Progenitor cell of endocrine pancreas (in vitro differentiated cells): ENCODE measurements at regions not wholly inside any gene's neighbourhood (a gene's known extent, or its start where the extent isn't known, plus 50 kb on each side); places are given as distances from the start of the nearest gene placed in this dataset.

Experiments used
- DNase-seq: peaks from one replicate; pipeline ENCODE4 v3.0.0; 2021; ENCODE audit warnings: low spot score; ENCODE audit not compliant: unreplicated experiment
- H3K27ac Mint-ChIP-seq: 2 replicates; pipeline ENCODE4 v1.8.0; 2021; ENCODE audit warnings: mild to moderate bottlenecking, moderate library complexity, mixed read lengths
- H3K27me3 Mint-ChIP-seq: 2 replicates; pipeline ENCODE4 v1.8.0; 2021; ENCODE audit warnings: mixed read lengths
- H3K36me3 Mint-ChIP-seq: 2 replicates; pipeline ENCODE4 v1.8.0; 2022; ENCODE audit warnings: mixed read lengths; ENCODE audit not compliant: insufficient read depth
- H3K4me1 Mint-ChIP-seq: 2 replicates; pipeline ENCODE4 v1.8.0; 2021; ENCODE audit warnings: low read depth, mixed read lengths
- H3K4me3 Mint-ChIP-seq: 2 replicates; pipeline ENCODE4 v1.8.0; 2021; ENCODE audit warnings: low read depth, mild to moderate bottlenecking, moderate library complexity, mixed read lengths
- H3K9me3 Mint-ChIP-seq: 2 replicates; pipeline ENCODE4 v1.8.0; 2021; ENCODE audit warnings: low read depth, mixed read lengths
- TF ChIP-seq, protein P1 (sequence below): fragments of 200-600 bp; sonication (generic); IDR thresholded peaks from one replicate; pipeline ENCODE4 v1.5.0; 2021; ENCODE audit warnings: antibody characterized with exemption, mild to moderate bottlenecking; ENCODE audit not compliant: unreplicated experiment

- Mint-ChIP-seq H3K27ac (peak overlapping the region; percentile 98), H3K4me3 (peak overlapping the region; percentile 35), H3K27me3 (no peaks in the 10 kb centered on the region), H3K4me1 (peaks cover 32% of the 10 kb centered on the region), H3K36me3 (peaks cover 3% of the 10 kb centered on the region), H3K9me3 (no peaks in the 10 kb centered on the region)
- TF ChIP-seq, protein P1, sequence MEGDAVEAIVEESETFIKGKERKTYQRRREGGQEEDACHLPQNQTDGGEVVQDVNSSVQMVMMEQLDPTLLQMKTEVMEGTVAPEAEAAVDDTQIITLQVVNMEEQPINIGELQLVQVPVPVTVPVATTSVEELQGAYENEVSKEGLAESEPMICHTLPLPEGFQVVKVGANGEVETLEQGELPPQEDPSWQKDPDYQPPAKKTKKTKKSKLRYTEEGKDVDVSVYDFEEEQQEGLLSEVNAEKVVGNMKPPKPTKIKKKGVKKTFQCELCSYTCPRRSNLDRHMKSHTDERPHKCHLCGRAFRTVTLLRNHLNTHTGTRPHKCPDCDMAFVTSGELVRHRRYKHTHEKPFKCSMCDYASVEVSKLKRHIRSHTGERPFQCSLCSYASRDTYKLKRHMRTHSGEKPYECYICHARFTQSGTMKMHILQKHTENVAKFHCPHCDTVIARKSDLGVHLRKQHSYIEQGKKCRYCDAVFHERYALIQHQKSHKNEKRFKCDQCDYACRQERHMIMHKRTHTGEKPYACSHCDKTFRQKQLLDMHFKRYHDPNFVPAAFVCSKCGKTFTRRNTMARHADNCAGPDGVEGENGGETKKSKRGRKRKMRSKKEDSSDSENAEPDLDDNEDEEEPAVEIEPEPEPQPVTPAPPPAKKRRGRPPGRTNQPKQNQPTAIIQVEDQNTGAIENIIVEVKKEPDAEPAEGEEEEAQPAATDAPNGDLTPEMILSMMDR, result no peak
- no peak for DNase-seq
Observed at GRCh38 chr6:71403422-71404134, 115.0 kb downstream of the OGFRL1 start.

GRCh38 chr6:71404145-71404966 is 115.7 kb downstream of the OGFRL1 start:
- TF ChIP-seq, protein P1, result no peak
- H3K4me3 Mint-ChIP-seq, result peak overlapping the region; percentile 32
- no peak for DNase-seq
- peaks cover 5% of the 10 kb centered on the region for H3K36me3 Mint-ChIP-seq
- no peaks in the 10 kb centered on the region for H3K9me3 Mint-ChIP-seq
- H3K27ac Mint-ChIP-seq, result peak overlapping the region; percentile 98
- peaks cover 37% of the 10 kb centered on the region for H3K4me1 Mint-ChIP-seq
- H3K27me3 Mint-ChIP-seq, result no peaks in the 10 kb centered on the region

DNA sequence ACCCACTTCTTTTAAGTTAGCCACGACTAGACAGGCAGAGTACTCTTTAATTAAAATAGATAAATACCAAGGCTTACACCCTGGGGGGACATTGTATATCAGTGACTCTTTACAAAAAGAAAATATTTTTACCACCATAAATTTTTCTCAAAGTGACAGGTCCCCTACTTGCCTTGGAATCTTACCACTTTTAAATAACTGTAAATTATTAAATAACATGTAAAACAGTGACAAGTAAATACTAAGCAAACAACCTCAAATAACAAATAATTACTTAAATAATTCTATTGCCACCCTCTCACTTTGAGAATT is 116.3 kb downstream of the OGFRL1 start:
- Mint-ChIP-seq H3K27ac (peak overlapping the region; percentile 98), H3K27me3 (no peaks in the 10 kb centered on the region), H3K9me3 (no peaks in the 10 kb centered on the region), H3K36me3 (peaks cover 7% of the 10 kb centered on the region), H3K4me1 (peaks cover 38% of the 10 kb centered on the region), H3K4me3 (peak overlapping the region; percentile 32)
- TF ChIP-seq, protein P1, result no peak
- DNase-seq, result no peak

- Mint-ChIP-seq H3K27ac (peak overlapping the region; percentile 98), H3K4me1 (peaks cover 42% of the 10 kb centered on the region), H3K27me3 (no peaks in the 10 kb centered on the region), H3K9me3 (no peaks in the 10 kb centered on the region), H3K36me3 (peaks cover 8% of the 10 kb centered on the region), H3K4me3 (no peak overlapping the region)
- TF ChIP-seq, protein P1, result no peak
- DNase-seq, result no peak
Observed at GRCh38 chr6:71405416-71405815, 116.8 kb downstream of the OGFRL1 start.

- Mint-ChIP-seq H3K36me3 (peaks cover 11% of the 10 kb centered on the region), H3K27me3 (no peaks in the 10 kb centered on the region), H3K9me3 (no peaks in the 10 kb centered on the region), H3K4me1 (peaks cover 54% of the 10 kb centered on the region), H3K4me3 (no peak overlapping the region), H3K27ac (no peak overlapping the region)
- TF ChIP-seq, protein P1, result no peak
- DNase-seq, result no peak
Observed at GRCh38 chr6:71406865-71407860, 118.6 kb downstream of the OGFRL1 start.
